ENCODE measurements at regions not wholly inside any gene's neighbourhood (a gene's known extent, or its start where the extent isn't known, plus 50 kb on each side); places are given as distances from the start of the nearest gene placed in this dataset.

- intact Hi-C loops (cut with micrococcal nuclease), result no loop called here
- Histone ChIP-seq H3K9me3 (replicated peaks; ENCODE audit: control insufficient read depth, insufficient read depth, low read depth, low read length) (no peaks in the 10 kb centered on the region), H2AFZ (ENCODE audit: low read depth, low read length) (no peak overlapping the region), H3K4me2 (ENCODE audit: insufficient read depth, low read length) (no peak overlapping the region), H3K9ac (ENCODE audit: insufficient read depth in 1 of 2, low read depth in 2 of 2, low read length in 2 of 2) (no peak overlapping the region), H3K27ac (ENCODE audit: extremely low read depth, low read depth, low read length) (no peak overlapping the region), H4K20me1 (replicated peaks; ENCODE audit: control insufficient read depth, insufficient read depth, low read length) (no peaks in the 10 kb centered on the region), H3K79me2 (ENCODE audit: control insufficient read depth, insufficient read depth, low read length) (no peaks in the 10 kb centered on the region), H3K4me1 (replicated peaks in 1 of 2; ENCODE audit: control insufficient read depth in 2 of 2, insufficient read depth in 2 of 2, low read length in 2 of 2) (no peaks in the 10 kb centered on the region), H3K9me1 (ENCODE audit: control insufficient read depth, insufficient read depth, low read length) (no peaks in the 10 kb centered on the region), H3K27me3 (ENCODE audit: control insufficient read depth in 2 of 2, insufficient read depth in 2 of 2, low read length in 2 of 2) (no peaks in the 10 kb centered on the region), H3K4me3 (no peak overlapping the region), H3K36me3 (ENCODE audit: control insufficient read depth, insufficient read depth, low read length) (no peaks in the 10 kb centered on the region)
- ATAC-seq, result no peak
- in situ Hi-C loops (cut with MboI), result no loop called here
- 3% methylated on average over 2 of the region's 2 CpGs for WGBS (ENCODE audit: insufficient coverage, low coverage, missing lambda C conversion rate)
- no TSS peak for BruUV-seq (replicated peaks)
- ChIA-PET POLR2A (no interaction called here), CTCF (ENCODE audit: low intra/inter-chr PET ratio) (no interaction called here)
- no peak for DNase-seq (ENCODE audit: extremely low read depth in 1 of 4, low spot score in 3 of 4)
- no peak for FAIRE-seq
- TF ChIP-seq PBX2 (CRISPR knock-in tag; IDR thresholded peaks at IDR 0.05; ENCODE audit: low read depth), result no peak
- no peak for TF ChIP-seq PBX2 (tag; conservative IDR thresholded peaks at IDR 0.05; ENCODE audit: low read depth)
- no peak for TF ChIP-seq ZBTB1 (CRISPR knock-in tag; IDR thresholded peaks at IDR 0.05; ENCODE audit: borderline replicate concordance, low read depth)
- no peak for TF ChIP-seq ZNF282 (CRISPR knock-in tag; IDR thresholded peaks at IDR 0.05)
- TF ChIP-seq ZNF57 (CRISPR knock-in tag; IDR thresholded peaks at IDR 0.05), result no peak
- TF ChIP-seq ATF6 (CRISPR knock-in tag; IDR thresholded peaks at IDR 0.05), result no peak
- TF ChIP-seq HMG20B (CRISPR knock-in tag; IDR thresholded peaks at IDR 0.05), result no peak
- no peak for TF ChIP-seq RNF219 (CRISPR knock-in tag; IDR thresholded peaks at IDR 0.05)
- no peak for TF ChIP-seq DIDO1 (tag; IDR thresholded peaks at IDR 0.05; ENCODE audit: low read depth)
Observed at GRCh38 chr3:159831466-159831865, 157.2 kb upstream of the IL12A start.
